ENCODE measurements at regions not wholly inside any gene's neighbourhood (a gene's known extent, or its start where the extent isn't known, plus 50 kb on each side); places are given as distances from the start of the nearest gene placed in this dataset.

DNA sequence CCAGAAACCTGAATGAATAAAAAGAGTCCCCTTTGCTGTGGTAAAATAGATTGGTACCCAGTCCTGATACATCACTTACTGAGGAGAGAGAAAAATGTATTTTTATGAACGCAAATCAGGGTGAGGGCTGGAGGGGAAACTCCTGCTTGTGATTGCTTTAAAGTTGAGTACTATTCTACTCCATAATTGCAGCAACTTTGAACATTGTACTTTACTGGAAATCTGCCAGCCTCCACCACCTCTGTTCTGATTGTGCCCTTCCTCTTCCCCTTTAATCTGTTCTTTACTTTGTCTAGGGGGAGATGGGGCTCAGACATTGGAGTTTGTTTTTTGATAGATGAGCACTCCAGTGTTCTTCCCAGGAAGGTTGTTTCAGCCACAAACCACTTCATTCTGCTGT is 81.9 kb downstream of the C3orf38 start:
- TF ChIP-seq POLR2A (IDR thresholded peaks at IDR 0.05; ENCODE audit: low read length) (no peak), GATA1 (IDR thresholded peaks at IDR 0.05; ENCODE audit: low read depth, low read length) (no peak)

All from erythroblast (primary cell).